A673 (cell line): ENCODE measurements at regions not wholly inside any gene's neighbourhood (a gene's known extent, or its start where the extent isn't known, plus 50 kb on each side); places are given as distances from the start of the nearest gene placed in this dataset.

ENCODE experiments used
- EZH2 ChIP-seq: fragments of 200-600 bp; sonication (generic); IDR thresholded peaks from 2 replicates; pipeline ENCODE4 v1.6.1; 2017; ENCODE audit warnings: borderline replicate concordance, low read depth, mild to moderate bottlenecking, mixed read lengths, antibody characterized with exemption, low read length; ENCODE audit not compliant: poor library complexity, severe bottlenecking
- TF ChIP-seq, protein P1 (sequence below): fragments of 300-800, 200-600 bp; sonication (generic); conservative IDR thresholded peaks from 2 replicates; pipeline ENCODE4 v1.5.1; 2017; ENCODE audit warnings: low read depth, mild to moderate bottlenecking, antibody characterized with exemption, low read length, moderate library complexity, mixed read lengths

- TF ChIP-seq, protein P1, sequence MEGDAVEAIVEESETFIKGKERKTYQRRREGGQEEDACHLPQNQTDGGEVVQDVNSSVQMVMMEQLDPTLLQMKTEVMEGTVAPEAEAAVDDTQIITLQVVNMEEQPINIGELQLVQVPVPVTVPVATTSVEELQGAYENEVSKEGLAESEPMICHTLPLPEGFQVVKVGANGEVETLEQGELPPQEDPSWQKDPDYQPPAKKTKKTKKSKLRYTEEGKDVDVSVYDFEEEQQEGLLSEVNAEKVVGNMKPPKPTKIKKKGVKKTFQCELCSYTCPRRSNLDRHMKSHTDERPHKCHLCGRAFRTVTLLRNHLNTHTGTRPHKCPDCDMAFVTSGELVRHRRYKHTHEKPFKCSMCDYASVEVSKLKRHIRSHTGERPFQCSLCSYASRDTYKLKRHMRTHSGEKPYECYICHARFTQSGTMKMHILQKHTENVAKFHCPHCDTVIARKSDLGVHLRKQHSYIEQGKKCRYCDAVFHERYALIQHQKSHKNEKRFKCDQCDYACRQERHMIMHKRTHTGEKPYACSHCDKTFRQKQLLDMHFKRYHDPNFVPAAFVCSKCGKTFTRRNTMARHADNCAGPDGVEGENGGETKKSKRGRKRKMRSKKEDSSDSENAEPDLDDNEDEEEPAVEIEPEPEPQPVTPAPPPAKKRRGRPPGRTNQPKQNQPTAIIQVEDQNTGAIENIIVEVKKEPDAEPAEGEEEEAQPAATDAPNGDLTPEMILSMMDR: no peak
- TF ChIP-seq EZH2: no peak
Observed at GRCh38 chr2:228253752-228254151, 72.3 kb upstream of the SPHKAP start.
